GM10266 (cell line): ENCODE measurements at regions not wholly inside any gene's neighbourhood (a gene's known extent, or its start where the extent isn't known, plus 50 kb on each side); places are given as distances from the start of the nearest gene placed in this dataset.

Source experiments
- DNase-seq: peaks from one replicate; pipeline ENCODE4 v3.0.0; 2012; ENCODE audit errors: extremely low spot score
- CTCF ChIP-seq: IDR thresholded peaks from 2 replicates; pipeline ENCODE4 v1.5.1; 2012; ENCODE audit warnings: mild to moderate bottlenecking, low read depth; ENCODE audit not compliant: control insufficient read depth, insufficient read depth; ENCODE audit errors: missing control alignments

DNA sequence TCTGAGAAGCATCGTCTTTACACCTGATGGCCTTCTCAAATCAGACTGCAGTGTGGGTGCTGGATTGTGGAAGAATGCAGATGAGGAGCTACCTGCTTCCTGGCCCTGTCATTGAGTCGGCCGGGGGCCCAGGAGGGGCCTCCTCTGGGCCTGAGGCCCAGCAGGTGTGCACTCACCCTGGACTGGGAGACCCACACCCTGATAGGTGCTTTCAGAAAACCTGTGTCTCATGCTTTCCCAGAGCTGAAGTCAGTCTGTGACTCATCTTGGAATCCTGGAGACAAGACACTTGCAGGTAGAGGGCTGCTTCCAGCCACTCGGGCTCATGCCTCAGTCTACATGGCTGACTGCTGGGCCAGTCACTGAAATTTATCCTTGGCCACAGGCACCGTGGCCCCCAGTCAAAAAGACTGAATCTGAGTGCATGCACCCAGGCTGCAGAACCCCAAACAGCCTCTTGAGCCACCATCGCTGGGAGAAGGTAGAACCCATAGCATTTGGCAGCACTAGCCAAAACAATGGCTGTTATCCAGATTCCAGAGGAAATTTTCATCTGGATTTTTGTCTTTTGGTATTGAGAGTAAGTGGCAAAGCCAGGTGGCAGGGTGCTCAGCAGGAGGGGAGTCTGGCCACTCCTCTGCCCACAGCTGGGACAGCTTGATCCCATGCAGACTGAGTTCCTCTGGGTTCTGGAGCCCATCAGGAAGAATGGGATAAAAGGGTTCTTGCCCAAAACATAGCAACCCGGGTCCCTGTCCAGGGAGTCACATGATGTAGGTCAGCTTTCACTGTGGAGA, 182.0 kb upstream of the CST7 start:
- TF ChIP-seq CTCF = no peak
- DNase-seq = no peak

DNA sequence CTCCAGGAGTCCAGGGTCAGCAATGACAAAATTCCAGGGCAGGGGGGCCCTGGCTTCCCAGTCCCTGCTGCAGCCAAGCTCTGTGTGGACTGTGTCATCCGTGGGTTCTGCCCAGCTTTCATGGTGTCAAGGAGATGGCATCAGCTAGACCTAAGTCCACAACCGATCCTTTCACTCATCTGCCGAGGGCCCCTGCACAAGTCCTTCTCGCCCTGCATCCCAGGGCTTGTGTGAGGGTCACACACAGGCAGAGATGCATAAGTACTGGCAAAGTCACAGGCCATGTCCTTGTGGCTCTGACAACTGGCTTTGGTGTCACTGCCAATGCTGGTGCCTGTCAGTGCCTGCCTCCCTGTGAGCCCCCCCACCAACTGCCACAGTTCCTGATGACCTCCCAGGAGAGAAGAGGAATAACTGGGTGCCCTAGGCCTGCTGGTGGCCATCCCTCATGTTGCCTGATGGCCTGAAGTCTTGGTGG, 181.4 kb upstream of the CST7 start:
- DNase-seq = no peak
- no peak for TF ChIP-seq CTCF

GRCh38 chr20:24768201-24768636, 180.8 kb upstream of the CST7 start:
- no peak for TF ChIP-seq CTCF
- no peak for DNase-seq

DNA sequence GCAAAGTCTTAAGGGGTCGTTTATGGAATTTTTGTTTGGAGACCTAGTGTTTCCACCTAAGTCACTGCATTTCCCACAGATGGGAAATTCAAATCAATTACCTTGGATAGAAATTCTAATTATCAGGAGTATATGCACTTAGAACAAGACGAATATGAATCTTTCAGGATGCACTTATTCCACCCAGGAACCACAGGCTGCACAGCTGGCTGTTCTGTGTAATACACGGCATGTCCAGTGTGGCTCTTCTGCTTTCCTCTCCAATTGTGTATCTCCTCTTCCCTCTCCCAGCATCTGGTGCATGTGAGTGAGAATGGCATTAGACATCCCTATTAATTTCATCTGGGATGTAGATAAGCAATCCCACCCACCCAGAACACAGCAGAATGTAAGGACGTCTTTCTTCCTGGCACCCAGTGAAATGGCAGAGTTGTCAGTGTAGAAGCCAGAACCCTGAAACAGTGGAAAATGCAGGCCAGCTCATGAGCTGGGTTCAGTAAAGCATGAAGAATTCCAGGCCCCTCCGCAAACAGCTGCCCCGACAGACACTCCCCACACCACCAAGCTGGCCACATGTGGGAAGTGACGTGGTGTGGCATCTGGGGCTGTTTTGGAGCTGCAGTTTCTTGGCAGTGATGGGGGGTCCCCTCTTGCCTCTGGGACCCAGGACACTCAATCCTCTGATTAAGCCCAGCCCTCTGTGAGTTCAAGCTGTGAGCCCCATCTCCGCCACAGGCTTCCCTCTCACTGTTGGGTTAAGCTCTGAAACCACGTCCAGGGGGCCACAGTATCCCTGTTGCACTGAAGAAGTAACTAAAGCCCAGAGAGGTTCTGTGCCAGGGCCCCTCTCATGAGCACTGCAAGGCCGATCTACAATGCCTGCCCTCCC, 180.1 kb upstream of the CST7 start:
- no peak for TF ChIP-seq CTCF
- no peak for DNase-seq

DNA sequence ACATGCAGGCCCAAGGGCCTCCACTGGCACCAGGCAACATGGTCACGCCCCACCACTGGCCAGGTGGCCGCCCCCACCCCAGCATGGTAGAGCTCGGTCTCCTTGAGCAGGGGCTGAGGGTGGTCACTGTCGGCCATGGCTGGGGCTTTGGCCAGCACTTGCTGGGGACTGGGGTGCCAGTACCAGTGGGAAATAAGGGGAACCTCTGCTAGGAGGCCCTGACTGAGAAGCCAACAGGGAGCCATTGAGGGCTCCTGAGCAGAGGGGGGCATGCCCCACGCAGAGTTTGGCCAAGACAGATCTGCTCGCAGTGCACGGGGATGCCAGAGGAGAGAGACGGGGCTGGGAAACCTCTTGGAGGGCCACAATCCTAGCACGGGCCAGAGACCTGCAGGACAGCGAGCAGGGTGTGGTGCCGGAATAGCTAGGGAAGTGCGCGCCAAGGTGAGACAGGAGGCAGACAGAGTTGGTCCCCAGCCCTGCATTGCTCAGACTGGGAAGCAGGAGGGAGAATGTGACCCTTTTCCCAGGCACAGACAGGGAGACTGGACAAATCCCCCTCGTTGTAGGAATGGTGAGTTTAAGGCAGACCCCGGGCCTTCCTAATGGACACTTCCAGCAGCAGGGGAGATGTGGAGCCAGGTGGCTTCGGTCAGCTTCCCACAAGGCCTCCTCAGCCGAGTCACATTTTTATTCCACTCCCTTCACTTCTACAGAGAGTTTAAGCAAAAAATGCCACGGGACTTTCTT, 179.0 kb upstream of the CST7 start:
- no peak for DNase-seq
- TF ChIP-seq CTCF = no peak

DNA sequence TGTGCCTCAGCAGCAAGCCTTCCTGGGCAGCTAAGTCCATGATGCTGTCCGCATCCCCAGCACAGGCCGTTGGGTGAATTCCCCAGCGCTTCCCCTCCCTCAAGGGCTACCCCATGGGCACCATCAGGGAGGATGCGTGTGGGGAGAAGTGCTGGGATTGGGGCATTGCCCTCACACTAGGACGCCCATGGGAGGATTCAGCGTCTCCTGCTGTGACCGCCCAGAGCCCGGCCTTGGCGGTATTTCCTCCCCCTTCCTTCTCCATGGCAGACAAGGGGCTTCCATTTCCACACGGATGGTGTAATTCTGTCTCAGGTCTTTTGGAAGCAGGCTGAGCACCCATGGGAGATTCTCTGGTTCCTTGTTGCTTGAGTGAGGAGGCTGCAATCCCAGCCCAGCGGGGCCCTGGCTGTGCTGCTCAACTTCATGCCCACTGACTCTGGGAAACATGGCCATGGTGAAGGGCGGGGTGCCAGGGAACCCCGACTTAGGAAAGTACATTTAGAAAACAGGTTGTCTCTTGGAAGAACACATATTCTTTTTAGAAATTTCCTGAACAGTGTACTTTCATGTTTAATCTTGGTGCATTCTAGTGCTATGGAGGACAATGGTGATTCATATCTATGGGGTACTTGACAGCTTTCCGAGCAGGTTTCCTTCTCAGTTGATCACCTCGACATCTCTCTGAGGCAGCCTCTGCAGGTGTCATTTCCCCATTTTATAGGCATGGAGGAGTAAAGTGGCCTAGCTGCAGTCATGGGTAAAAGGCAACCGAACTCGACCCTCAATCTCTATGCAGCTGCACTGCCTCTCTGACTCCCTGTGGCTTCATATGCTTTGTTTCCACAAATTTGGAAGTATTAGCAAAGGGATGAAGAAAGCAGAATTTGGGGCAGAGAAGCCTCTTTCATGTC, 178.2 kb upstream of the CST7 start:
- TF ChIP-seq CTCF = no peak
- DNase-seq = no peak
